AG10803 (cell line): ENCODE measurements at regions not wholly inside any gene's neighbourhood (a gene's known extent, or its start where the extent isn't known, plus 50 kb on each side); places are given as distances from the start of the nearest gene placed in this dataset.
A peak's percentile ranks its signal among the peaks of the same experiment; 100 is the strongest.

Experiments
- DNase-seq: peaks from one replicate; pipeline ENCODE4 v3.0.0; 2010; ENCODE audit warnings: low read depth
- H3K4me3 ChIP-seq: 2 replicates; pipeline ENCODE4 v1.5.1; 2011; ENCODE audit warnings: mild to moderate bottlenecking, low read length, control low read depth
- TF ChIP-seq, protein P1 (sequence below): conservative IDR thresholded peaks from 2 replicates; pipeline ENCODE4 v1.5.1; 2011; ENCODE audit warnings: mild to moderate bottlenecking, low read length, control low read depth, inconsistent platforms

DNA sequence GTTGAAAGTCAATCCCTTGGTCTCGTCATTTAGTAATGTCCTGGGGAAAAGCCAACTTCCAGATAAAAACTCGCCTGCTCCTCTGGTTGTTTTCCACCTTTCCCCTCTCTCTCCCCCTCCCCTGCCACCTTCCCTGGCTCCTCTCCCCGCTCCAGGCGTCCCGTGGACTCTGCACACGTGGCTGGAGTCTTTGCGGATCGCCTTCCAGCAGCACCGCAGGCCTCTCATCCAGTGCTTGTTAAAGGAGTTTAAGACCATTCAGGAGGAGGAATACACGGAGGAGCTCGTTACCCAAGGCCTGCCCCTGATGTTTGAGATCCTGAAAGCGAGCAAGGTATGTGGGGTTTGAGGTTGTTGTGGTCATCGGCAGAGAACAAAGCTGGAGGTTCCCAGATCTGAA is 65.8 kb upstream of the PWP1 start:
- no peak for DNase-seq
- TF ChIP-seq, protein P1, sequence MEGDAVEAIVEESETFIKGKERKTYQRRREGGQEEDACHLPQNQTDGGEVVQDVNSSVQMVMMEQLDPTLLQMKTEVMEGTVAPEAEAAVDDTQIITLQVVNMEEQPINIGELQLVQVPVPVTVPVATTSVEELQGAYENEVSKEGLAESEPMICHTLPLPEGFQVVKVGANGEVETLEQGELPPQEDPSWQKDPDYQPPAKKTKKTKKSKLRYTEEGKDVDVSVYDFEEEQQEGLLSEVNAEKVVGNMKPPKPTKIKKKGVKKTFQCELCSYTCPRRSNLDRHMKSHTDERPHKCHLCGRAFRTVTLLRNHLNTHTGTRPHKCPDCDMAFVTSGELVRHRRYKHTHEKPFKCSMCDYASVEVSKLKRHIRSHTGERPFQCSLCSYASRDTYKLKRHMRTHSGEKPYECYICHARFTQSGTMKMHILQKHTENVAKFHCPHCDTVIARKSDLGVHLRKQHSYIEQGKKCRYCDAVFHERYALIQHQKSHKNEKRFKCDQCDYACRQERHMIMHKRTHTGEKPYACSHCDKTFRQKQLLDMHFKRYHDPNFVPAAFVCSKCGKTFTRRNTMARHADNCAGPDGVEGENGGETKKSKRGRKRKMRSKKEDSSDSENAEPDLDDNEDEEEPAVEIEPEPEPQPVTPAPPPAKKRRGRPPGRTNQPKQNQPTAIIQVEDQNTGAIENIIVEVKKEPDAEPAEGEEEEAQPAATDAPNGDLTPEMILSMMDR, result no peak

DNA sequence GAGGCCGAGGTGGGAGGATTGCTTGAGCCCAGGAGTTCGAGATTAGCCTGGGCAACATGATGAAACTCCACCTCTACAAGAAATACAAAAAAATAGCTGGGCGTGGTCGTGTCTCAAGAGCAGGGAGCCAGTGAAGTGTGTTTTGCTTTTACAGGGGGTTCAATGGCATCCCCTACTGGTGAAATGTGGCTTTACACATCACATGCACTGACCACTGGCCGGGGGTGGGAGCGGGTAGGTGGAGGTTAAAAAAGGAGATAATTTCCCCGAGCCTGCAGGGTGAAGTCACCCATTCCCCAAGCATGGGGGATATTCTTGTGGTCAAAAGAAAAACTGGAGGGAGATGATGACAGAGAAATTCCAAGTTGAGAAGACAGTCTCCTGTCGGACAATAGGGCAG is 63.6 kb upstream of the PWP1 start:
- TF ChIP-seq, protein P1, result peak; percentile 39

More for the DNA sequence above, 65.8 kb upstream of the PWP1 start:
- H3K4me3 ChIP-seq, result no peak overlapping the region

DNA sequence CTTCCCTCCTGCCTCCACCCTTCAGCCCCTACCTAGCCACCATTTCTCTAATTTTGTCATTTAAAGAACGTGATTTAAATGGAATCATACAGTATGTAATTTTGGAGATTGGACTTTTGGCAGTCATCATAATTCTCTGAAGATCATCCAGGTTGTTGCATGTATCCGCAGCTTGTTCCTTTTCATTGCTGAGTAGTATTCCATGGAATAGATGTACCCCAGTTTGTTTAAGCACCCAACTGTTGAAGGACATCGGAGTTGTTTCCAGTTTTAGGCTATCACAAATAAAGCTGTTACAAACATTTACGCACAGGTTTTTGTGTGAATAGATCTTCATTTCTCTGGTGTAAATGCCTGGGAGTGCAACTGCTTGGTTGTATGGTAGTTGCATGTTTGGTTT is 61.1 kb upstream of the PWP1 start:
- TF ChIP-seq, protein P1, result no peak
- DNase-seq, result no peak
- H3K4me3 ChIP-seq, result no peak overlapping the region

More for the DNA sequence above, 63.6 kb upstream of the PWP1 start:
- DNase-seq, result peak; percentile 6
- H3K4me3 ChIP-seq, result no peak overlapping the region

DNA sequence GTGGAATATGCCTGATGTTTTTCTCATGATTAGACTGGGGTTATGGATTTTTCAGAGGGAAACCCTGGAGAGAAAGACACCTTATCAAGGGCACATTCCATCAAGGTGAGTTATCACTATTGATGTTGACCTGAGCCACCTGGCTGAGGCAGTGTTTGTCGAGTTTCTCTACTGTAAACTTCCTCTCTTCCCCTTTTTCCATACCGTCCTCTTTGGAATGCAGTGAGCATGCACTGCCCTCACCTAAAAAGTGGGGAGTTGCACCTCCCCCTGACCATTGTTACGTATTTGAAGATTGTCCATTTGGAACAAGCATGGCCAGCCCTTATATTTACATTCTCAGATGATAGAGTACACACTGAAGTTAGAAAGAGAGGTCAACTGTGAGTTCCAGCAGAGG is 53.9 kb upstream of the PWP1 start:
- no peak overlapping the region for H3K4me3 ChIP-seq
- TF ChIP-seq, protein P1, result no peak
- DNase-seq, result no peak

DNA sequence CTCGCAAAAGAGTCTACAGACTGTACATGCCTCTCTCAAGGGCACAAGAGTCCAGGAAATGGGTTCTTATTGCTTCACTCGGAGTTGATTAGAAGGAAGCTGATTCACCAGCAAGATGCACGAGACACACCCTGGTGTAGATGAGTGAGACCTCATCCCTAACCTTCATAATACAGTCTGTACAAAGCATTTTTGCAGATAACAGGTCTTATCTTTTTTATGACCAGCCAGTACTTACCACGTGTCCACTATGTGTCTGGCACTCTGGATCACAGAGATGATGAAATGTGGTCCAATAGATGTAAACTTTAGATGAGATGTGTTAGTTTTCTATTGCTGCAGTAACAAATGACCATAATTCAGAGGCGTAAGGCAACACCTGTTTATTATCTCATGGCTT is 53.4 kb upstream of the PWP1 start:
- H3K4me3 ChIP-seq, result no peak overlapping the region
- DNase-seq, result no peak
- TF ChIP-seq, protein P1, result no peak

DNA sequence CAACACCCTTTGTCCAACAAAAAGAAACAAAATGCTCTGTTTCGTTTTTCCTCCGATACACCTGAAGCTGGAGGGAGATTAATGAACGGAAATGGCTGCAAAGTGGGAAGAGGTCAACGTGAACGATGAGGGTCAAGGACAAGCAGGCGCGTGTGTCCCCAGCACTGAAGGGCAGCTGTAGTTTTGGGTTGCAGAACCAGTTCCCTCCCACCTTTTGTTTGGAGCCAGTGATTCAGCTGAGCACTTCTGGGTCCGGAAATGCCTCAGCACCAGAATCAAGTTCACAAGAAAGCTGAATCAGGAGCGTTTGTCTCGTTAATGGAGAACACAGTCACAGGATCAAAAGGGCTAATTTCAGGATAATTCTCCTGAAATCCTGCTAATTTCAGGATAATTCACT is 51.1 kb upstream of the PWP1 start:
- TF ChIP-seq, protein P1, result no peak
- no peak overlapping the region for H3K4me3 ChIP-seq
- DNase-seq, result no peak

DNA sequence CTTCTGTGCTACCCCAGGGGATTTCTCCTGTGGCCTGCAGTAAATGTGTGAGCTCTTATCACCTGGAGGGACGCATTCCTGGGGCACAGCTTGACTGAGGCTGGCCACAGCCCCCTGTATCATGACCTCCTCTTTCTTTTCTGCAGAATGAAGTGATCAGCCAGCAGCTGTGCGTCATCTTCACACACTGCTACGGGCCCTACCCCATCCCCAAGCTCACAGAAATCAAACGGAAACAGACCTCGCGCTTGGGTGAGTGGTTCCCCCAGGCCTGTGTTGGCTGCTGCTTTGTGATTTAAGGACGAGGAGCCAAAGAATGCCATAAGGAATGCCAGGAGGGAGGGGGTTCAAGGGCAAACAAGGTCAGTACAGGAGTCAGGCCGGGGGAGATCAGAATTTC is 50.5 kb upstream of the PWP1 start:
- TF ChIP-seq, protein P1, result no peak
- no peak overlapping the region for H3K4me3 ChIP-seq
- DNase-seq, result no peak
